ENCODE measurements at regions not wholly inside any gene's neighbourhood (a gene's known extent, or its start where the extent isn't known, plus 50 kb on each side); places are given as distances from the start of the nearest gene placed in this dataset.
"Not testable (repeated sequence)": the region's sequence is repeated elsewhere in the genome, so short reads cannot be mapped to it uniquely, and the experiment has no call there.

DNA sequence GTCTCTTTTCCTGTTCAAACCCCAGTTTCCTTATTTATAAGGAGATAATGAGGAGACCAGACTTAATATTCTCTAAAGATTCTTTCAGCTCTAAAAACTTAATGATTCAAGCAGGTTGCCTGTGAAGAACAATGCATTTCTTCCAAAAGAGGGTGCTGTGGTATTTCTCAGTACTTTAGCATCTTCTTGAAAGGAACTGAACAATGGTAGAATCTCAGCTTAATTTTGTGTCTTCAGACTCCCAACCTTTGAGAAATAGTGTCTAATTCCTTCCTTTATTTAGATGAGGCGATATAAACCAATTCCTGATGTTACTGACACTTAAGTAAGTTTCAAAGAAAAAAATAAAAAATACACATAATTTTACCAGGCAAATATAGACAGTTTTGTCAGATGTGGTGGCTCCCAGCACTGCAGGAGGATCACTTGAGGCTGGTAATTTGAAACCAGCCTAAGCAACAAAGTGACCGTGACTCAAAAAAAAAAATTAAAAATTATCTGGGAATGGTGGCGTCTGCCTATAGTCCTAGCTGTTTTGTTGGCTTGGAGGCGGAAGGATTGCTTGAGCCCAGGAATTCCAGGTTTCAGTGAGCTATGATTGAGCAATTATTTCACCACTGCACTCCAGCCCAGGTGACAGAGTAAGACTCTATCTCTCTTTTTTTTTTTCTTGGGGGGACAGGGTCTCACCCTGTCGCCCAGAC is 76.9 kb upstream of the PSMA6 start:
- no peaks in the 10 kb centered on the region for H3K9me3 Mint-ChIP-seq
- ATAC-seq (no peak), DNase-seq (no peak)
- peak overlapping the region in 1 of 2 donors; percentile 12 for H3K27ac Mint-ChIP-seq
- H3K4me1 Mint-ChIP-seq, result peaks cover 5% of the 10 kb centered on the region
- H3K4me3 Mint-ChIP-seq, result no peak overlapping the region
- H3K27me3 Mint-ChIP-seq, result no peaks in the 10 kb centered on the region

DNA sequence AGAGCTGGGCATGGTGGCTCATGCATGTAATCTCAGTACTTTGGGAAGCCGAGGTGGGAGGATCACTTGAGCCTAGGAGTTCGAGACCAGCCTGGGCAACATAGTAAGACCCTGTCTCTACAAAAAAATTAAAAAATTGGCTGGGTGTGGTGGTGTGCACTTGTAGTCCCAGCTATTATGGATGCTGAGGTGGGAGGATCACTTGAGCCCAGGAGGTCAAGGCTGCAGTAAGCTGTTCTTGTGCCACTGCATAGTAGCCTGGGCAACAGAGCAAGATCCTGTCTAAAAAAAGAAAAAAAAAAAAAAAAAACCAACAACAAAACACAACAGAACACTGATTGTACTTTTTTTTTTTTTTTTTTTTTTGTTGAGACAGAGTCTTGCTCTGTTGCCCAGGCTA is 74.0 kb upstream of the PSMA6 start:
- H3K4me3 Mint-ChIP-seq, ATAC-seq, H3K9me3 Mint-ChIP-seq, H3K4me1 Mint-ChIP-seq, H3K27ac Mint-ChIP-seq, DNase-seq, H3K27me3 Mint-ChIP-seq: not testable (repeated sequence)

DNA sequence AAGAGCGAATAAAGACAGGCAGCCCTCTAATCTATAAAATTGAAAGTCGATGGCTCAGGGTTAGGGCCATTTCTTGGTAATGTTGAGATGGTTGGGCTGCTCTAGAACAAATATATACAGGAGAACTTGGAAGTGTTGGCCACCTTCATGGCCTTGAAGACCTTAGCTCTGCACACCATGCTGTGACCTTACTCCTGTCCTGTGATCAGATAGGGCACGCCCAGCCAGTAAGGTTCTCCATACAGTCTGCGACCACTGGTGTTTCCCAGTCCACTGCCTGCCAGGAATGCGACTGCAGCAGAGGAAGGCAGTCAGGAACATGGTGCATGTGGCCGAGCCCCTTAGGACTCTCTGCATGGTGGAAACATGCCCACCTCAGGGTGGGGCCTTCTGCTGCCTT is 73.2 kb upstream of the PSMA6 start:
- Mint-ChIP-seq H3K9me3 (no peaks in the 10 kb centered on the region), H3K27ac (no peak overlapping the region)

DNA sequence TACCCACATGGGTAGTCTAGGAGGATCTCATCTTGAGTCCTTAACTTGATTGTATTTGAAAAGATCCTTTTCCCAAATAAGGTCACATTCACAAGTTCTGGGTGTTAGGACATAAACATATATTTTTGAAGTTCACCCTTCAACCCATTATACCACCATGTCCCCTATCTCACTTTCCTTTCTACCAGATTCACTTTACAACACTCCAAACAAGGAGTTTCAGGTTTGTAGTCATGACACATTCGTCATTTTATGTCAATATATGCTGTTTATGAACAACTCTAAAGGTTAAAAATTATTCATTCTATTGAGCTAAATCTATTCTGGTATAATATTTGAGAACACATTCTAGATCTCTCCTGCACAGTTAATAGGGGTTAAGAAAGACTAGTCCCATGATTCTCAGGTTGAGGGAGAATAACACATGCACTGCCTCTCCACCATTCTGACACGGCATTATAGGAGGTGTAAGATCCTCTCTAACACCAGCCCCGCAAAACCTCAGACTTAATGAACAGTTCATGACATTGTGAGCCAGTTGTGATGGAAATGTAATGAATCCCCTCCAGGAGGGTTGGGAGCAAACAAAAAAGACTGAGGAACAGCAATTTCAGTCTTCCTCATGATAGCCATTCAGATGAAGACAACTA is 72.0 kb upstream of the PSMA6 start:
- Mint-ChIP-seq H3K4me3 (no peak overlapping the region), H3K27ac (peak overlapping the region in 1 of 2 donors; percentile 31), H3K4me1 (peaks cover 6% of the 10 kb centered on the region), H3K9me3 (no peaks in the 10 kb centered on the region), H3K27me3 (no peaks in the 10 kb centered on the region)
- no peak for ATAC-seq
- no peak for DNase-seq

More for the DNA sequence above, 73.2 kb upstream of the PSMA6 start:
- H3K4me1 Mint-ChIP-seq, result peaks cover 6% of the 10 kb centered on the region
- no peak for DNase-seq
- no peak for ATAC-seq
- no peak overlapping the region for H3K4me3 Mint-ChIP-seq
- H3K27me3 Mint-ChIP-seq, result no peaks in the 10 kb centered on the region

DNA sequence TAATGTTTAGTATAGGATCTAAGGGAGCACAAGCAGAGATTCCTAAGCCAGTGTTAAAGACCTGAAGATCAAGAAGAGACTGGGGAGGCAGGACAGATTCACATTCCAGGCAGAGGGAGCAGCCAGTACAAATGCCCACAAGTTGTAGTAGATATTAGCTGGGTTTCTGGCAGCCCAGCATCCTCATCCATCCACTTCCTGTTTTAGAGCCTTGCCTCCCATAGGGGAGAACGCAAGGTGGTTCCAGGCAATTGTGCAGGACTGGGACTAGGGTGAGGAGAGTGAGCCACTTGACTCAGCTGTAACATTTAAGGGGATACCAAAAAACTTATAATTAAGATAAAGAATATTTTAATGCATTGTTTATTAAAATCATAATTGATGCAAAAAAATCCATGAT is 71.3 kb upstream of the PSMA6 start:
- no peaks in the 10 kb centered on the region for H3K9me3 Mint-ChIP-seq
- DNase-seq, result no peak
- ATAC-seq, result no peak
- no peak overlapping the region for H3K4me3 Mint-ChIP-seq
- H3K27me3 Mint-ChIP-seq, result no peaks in the 10 kb centered on the region
- H3K4me1 Mint-ChIP-seq, result peaks cover 6% of the 10 kb centered on the region
- peak overlapping the region in 1 of 2 donors; percentile 83 for H3K27ac Mint-ChIP-seq

DNA sequence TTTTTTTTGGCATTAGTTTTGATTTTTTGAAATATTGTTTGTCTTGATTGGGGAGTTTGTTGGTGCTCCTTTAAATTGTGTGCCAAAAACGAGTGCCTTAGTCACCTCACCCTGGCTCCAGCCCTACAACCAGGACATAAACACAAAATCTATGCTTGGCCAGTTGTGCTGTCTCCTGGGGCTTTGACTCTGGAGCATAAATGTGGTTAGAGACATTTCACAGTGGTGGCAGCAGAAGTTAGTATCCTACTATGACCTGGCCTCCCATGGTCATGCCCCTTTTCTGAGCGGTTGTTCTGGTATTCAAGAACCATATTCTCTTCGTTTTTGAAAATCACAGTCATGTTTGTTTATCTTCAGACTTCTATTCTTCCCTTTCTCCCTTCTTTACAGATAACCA is 70.7 kb upstream of the PSMA6 start:
- H3K27ac Mint-ChIP-seq, result no peak overlapping the region
- H3K4me1 Mint-ChIP-seq, result peaks cover 6% of the 10 kb centered on the region
- no peaks in the 10 kb centered on the region for H3K9me3 Mint-ChIP-seq
- H3K4me3 Mint-ChIP-seq, result no peak overlapping the region
- H3K27me3 Mint-ChIP-seq, result no peaks in the 10 kb centered on the region
- ATAC-seq (no peak), DNase-seq (no peak)

DNA sequence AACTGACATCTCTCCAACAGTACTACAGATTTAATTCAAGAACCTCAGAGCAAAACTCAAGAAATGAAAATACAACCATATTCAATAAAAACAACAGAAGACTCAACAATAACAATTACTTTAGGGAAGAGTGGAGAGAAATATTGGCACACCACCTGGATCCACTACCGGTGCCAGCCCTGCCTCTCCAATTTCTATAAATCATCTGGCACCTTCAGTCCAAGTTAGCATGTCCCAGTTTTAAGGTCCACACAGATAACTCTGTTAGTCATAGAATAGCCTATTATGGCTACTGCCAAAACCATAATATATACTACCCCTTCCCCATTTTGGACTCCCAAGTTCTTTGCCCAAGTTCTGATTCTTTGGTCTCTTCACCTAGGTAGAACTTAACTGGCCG is 69.9 kb upstream of the PSMA6 start:
- Mint-ChIP-seq H3K27ac (no peak overlapping the region), H3K4me1 (peaks cover 6% of the 10 kb centered on the region)

DNA sequence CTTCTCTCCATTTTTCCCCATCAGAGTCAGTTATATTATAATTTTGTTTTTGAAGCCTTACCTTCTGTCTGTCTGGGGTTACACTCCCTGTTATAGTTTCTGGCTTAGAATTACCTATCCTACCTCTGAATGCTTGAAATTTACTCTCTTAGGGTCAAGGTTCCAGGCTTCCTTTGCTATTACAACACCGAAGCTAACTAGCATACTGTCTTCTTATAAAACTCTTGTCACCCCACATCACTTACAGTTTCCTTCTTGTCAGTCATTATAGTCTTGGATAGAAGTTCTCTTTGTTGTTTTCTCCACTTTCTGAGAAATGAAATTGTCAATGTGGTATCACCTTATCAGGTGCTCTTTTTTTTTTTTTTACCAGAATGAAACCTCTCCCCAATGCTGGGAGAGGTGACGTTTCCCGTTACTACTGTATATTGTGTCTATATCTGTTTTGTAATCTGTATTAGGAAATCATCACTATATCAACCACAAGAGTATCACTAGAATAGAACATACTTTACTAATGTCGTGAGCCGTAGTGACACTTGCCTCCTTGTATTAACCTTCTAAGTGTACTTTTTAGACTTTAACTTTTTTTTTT is 69.2 kb upstream of the PSMA6 start:
- Mint-ChIP-seq H3K27ac (no peak overlapping the region), H3K4me3 (no peak overlapping the region), H3K9me3 (no peaks in the 10 kb centered on the region), H3K27me3 (no peaks in the 10 kb centered on the region), H3K4me1 (peaks cover 6% of the 10 kb centered on the region)
- ATAC-seq, result no peak
- DNase-seq, result no peak

More for the DNA sequence above, 69.9 kb upstream of the PSMA6 start:
- Mint-ChIP-seq H3K27me3 (no peaks in the 10 kb centered on the region), H3K9me3 (no peaks in the 10 kb centered on the region), H3K4me3 (no peak overlapping the region)
- DNase-seq (no peak), ATAC-seq (no peak)

DNA sequence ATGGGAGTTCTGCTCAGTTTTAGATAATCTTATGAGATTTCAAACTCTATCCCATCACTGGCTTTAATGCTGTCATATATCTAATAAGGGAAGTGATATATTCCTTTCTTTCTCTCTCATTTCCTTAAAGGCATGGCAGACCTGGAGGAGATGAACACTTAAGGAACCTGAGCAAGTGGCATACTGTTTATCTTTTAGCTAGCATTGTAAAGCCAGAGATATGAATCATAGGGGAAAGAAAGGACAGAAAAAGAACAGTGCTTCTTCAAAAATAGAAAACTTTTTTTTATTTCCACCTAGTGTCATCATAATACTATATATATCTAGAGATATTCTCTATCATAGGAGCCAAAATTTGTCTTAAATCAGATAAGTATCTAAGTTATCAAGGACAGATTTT is 68.3 kb upstream of the PSMA6 start:
- H3K4me3 Mint-ChIP-seq, result no peak overlapping the region
- ATAC-seq (no peak), DNase-seq (no peak)
- H3K27ac Mint-ChIP-seq, result peak overlapping the region in 1 of 2 donors; percentile 41
- no peaks in the 10 kb centered on the region for H3K9me3 Mint-ChIP-seq
- no peaks in the 10 kb centered on the region for H3K27me3 Mint-ChIP-seq
- peaks cover 6% of the 10 kb centered on the region for H3K4me1 Mint-ChIP-seq

DNA sequence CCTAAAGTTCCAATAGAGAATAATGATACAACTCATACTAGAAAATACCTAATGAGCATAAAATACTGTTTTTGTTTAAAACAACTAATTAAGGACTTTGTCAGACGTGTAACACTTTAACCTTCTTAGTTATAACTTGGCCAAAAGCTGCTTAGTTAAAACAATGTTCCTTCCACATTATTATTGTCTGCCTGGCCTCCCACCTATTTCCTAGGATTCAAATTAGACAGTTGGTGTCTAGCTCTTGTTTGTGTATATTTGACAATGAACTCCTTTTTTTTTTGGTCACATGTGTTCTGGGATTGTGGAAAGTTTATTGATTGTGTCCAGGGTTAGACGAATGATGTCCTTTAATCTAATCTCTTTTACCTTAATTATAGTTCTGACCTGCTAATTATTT is 67.6 kb upstream of the PSMA6 start:
- Mint-ChIP-seq H3K27ac (peak overlapping the region in 1 of 2 donors; percentile 18), H3K4me1 (peaks cover 11% of the 10 kb centered on the region), H3K4me3 (no peak overlapping the region), H3K27me3 (no peaks in the 10 kb centered on the region), H3K9me3 (no peaks in the 10 kb centered on the region)
- ATAC-seq (no peak), DNase-seq (no peak)

DNA sequence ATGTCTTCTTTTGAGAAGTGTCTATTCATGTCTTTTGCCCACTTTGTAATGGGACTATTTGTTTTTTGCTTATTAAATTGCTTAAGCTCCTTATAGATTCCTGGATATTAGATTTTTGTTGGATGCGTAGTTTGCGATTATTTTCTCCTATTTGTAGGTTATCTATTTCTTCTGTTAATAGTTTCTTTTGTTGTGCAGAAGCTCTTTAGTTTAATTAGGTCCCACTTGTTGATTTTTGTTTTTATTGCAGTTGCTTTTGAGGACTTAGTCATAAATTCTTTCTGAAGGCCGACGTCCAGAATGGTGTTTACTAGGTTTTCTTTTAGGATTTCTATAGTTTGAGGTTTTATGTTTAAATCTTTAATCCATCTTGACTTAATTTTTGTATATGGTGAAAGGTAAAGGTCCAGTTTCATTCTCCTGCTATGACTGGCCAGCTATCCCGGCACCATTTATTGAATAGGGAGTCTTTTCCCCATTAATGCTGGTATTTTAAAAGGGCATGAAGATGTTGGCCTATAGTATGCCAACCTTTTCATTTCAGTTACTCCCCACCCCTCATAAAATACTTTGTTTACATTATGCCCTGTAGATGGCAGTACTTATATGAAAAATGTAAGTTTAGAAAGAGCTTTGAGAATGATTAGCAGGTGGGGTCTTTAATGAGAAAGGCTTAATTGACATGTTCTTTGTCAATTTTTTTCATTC is 62.9 kb upstream of the PSMA6 start:
- Mint-ChIP-seq H3K27me3 (no peaks in the 10 kb centered on the region), H3K4me1 (peaks cover 24% of the 10 kb centered on the region), H3K27ac (no peak overlapping the region), H3K4me3 (peak overlapping the region in 1 of 2 donors; percentile 12), H3K9me3 (no peaks in the 10 kb centered on the region)
- ATAC-seq (peak; percentile 78), DNase-seq (no peak)

DNA sequence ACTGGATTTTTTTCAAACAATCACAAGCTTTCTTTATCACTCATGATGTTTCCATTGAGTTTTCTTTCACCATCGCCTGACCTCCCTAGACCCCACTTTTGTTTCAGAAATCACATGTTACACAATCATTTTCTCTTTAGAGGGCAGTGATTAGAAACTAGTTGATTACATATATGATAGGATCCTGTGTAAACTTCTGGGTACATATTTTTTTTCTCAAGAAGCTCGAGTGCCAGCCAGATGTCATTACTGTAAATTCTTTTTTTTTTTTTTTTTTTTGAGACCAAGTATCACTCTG is 62.4 kb upstream of the PSMA6 start:
- ATAC-seq, result peak; percentile 55
- Mint-ChIP-seq H3K4me3 (peak overlapping the region in 1 of 2 donors; percentile 12), H3K27ac (no peak overlapping the region)

DNA sequence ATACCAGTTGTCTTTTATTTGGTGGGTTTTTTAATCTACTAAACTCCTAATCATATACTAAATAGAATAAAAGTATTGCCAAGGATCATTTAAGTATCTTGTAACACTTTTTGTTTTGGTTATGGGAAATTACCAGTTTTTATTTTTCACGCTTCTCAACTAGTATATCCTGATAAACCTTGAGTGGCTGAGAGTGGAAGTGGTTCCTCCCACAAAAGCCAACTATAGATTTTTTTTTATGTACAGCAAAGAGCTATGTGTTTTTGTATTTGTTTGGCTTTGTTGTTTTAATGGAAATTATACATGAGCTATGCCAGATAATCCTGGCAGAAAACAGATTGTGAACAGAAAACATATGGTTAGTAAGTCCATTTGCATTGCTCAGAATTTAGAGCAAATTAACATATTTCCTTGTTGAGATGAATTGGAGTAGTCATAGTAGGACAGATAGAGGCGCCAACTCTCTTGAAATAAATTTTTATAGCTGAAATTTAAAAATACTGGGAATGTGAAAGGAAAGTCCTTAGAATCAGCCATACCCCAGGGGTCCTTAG is 60.9 kb upstream of the PSMA6 start:
- peaks cover 24% of the 10 kb centered on the region for H3K4me1 Mint-ChIP-seq
- H3K9me3 Mint-ChIP-seq, result no peaks in the 10 kb centered on the region
- H3K27ac Mint-ChIP-seq, result no peak overlapping the region
- ATAC-seq (no peak), DNase-seq (no peak)
- H3K27me3 Mint-ChIP-seq, result no peaks in the 10 kb centered on the region
- peak overlapping the region in 1 of 2 donors; percentile 23 for H3K4me3 Mint-ChIP-seq

More for the DNA sequence above, 62.4 kb upstream of the PSMA6 start:
- no peaks in the 10 kb centered on the region for H3K27me3 Mint-ChIP-seq
- no peak for DNase-seq
- H3K4me1 Mint-ChIP-seq, result peaks cover 24% of the 10 kb centered on the region
- H3K9me3 Mint-ChIP-seq, result no peaks in the 10 kb centered on the region

DNA sequence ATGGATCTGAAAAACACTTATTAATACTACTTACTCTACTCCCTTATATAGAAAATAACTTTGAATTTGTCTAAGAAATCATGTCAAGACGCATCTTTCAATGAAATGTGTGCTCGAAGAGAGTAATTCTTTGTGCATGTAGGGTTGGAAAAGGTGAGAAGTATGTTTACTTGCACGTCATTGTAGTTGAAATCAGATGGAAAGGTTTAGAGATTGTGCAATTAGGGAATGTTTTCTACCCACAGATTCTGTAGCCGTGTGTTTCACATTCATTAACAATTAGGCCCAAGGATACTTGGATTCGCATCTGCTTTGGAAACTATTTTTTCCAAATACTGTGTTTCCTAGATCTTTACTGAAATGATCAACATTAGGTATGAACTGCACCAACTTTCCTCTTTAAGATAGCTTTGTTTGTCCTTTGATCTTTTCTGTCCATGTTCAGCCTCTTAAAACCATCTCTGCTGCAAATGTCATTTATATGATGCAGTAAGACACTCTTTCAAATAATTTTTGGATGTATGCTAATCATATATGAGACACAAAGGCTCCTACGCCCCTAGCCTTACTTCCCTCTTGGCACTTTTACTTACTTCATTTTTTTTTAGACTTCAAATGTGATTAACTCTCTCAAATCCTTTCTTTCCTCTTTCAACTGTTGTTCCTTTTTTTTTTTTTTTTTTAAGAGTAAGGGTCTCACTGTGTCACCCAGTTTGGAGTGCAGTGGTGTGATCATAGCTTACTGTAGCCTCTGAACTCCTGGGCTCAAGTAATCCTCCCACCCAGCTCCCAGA is 58.0 kb upstream of the PSMA6 start:
- ATAC-seq (no peak), DNase-seq (no peak)
- Mint-ChIP-seq H3K27me3 (no peaks in the 10 kb centered on the region), H3K9me3 (no peaks in the 10 kb centered on the region), H3K4me1 (peaks cover 23% of the 10 kb centered on the region), H3K4me3 (no peak overlapping the region), H3K27ac (no peak overlapping the region)

DNA sequence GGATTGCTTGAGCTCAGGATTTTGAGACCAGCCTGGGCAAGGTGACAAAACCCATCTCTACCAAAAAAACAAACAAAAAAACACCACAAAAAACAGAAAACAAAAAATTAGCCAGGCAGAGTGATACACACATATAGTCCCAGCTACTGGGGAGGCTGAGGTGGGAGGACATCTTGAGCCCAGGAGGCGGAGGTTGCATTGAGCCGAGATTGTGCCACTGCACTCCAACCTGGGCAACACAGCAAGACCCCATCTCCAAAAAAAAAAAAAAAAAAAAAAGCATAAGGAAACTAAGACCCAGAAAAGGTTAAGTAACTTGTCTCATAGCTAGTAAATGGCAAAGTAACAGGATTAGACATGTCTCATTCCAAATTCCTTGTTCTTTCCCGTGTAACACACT is 56.3 kb upstream of the PSMA6 start:
- no peaks in the 10 kb centered on the region for H3K9me3 Mint-ChIP-seq
- no peak overlapping the region for H3K27ac Mint-ChIP-seq
- peaks cover 7% of the 10 kb centered on the region for H3K4me1 Mint-ChIP-seq
- no peak overlapping the region for H3K4me3 Mint-ChIP-seq
- ATAC-seq (no peak), DNase-seq (no peak)
- H3K27me3 Mint-ChIP-seq, result no peaks in the 10 kb centered on the region
